HG03460 (cell line): ENCODE measurements at regions not wholly inside any gene's neighbourhood (a gene's known extent, or its start where the extent isn't known, plus 50 kb on each side); places are given as distances from the start of the nearest gene placed in this dataset.
"Not testable (repeated sequence)": the region's sequence is repeated elsewhere in the genome, so short reads cannot be mapped to it uniquely, and the experiment has no call there.

Experiments used
- ATAC-seq: cut with Tn5 transposase; IDR thresholded peaks from one replicate; pipeline ENCODE4 v1.9.1; 2021; ENCODE audit not compliant: unreplicated experiment

- no peak for ATAC-seq
These were observed 259.7 kb upstream of the MSX2 start for GRCh38 chr5:174464504-174465165.

GRCh38 chr5:174471528-174471927 is 252.9 kb upstream of the MSX2 start:
- ATAC-seq = not testable (repeated sequence)

GRCh38 chr5:174472956-174473355 is 251.4 kb upstream of the MSX2 start:
- ATAC-seq = no peak

GRCh38 chr5:174476001-174476400 is 248.4 kb upstream of the MSX2 start:
- ATAC-seq = not testable (repeated sequence)

GRCh38 chr5:174479325-174479724 is 245.1 kb upstream of the MSX2 start:
- no peak for ATAC-seq

DNA sequence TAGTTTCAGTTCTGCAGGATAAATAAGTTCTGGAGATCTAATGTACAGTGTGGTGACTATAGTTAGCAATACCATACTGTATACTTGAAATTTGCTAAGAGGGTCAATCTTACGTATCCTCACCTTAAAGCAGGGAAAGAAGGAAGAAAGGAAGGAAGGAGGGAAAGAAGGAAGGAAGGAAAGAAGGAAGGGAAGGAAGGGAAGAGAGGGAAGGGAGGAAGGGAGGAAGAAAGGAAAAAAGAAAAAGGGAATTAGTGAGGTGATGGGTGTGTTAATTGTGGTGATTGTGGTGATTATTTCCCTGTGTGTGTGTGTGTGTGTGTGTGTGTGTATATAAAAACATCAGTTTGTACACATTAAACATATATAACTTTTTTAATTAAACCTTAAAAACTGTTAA is 242.6 kb upstream of the MSX2 start:
- no peak for ATAC-seq

DNA sequence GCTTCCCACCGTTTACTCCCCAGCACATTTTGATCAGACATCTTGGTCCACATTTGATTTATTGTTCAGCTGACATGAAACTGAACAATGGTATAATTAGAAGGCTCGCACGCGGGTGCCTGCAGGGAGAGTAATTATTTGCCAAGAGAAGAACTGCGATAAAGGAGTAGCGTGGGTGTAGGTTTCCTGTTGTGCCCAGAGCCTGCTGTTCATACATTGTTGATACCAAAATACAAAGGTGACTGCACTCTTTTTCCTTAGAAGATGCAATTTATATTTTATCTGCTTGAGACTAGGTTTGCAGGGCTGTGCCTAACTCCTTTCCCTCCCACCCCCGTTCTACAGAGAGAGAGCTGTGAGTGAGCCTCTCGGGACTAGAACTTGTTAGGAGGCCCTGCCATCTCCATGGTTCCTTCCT is 241.8 kb upstream of the MSX2 start:
- no peak for ATAC-seq

DNA sequence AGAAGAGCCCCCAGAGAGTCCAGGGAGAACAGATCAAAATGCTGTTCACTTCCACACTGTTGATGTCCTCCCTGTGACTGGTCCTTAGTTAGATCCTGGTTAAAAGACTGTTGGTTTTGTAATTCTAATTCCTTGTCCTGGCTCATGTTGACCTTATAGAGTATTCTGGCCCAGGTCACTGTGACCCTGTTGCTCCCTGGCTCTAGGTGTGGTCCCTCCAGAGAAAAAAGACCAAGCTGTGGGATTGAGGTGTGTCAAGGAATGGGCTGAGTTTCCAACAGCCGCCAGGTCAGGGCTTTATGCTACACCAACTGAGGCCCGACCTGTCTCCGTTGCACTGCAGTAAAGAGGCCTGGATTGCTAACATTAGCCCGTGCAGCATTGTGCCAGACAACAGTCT is 241.0 kb upstream of the MSX2 start:
- no peak for ATAC-seq

DNA sequence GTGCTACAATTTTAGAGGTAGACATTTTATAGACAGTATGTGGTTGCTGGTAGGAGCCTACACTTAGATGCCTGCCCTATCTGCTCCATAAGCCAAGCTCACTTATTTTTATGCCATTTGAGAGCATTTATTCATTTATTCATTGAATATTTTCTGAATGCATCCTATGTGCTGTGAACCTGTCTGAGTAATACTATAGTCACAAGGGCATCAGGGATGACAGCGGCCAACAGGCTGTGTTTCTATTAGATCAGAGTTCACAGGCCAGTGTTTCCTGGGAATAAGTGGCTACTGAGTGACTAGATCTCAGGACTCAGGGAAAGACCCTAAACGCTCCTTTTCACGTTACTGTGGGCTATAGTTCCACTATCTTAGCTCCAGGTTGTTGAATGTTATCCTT is 235.2 kb upstream of the MSX2 start:
- ATAC-seq = no peak

- ATAC-seq = no peak
These were observed 234.3 kb upstream of the MSX2 start for GRCh38 chr5:174489920-174490597.

DNA sequence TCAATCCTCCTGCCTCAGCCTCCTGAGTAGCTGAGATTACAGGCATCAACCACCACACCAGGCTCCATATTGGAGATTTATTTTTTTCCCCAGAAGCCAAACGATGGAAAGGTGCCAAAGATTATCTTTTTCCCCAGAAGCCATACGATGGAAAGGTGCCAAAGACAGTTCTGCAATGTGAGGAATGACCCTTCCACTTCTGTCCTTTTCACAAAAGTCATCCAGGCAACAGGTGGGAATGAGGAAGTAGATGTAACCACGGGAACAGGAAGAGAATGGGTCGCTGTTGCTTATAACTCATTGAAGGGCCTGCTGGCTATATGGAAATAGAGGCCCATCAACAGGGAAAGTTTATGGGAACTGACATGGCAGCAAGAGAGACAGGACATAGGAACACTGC is 233.7 kb upstream of the MSX2 start:
- no peak for ATAC-seq

GRCh38 chr5:174491265-174491664 is 233.1 kb upstream of the MSX2 start:
- no peak for ATAC-seq

- no peak for ATAC-seq
These were observed 232.5 kb upstream of the MSX2 start for GRCh38 chr5:174491761-174492350.

GRCh38 chr5:174493530-174493929 is 230.9 kb upstream of the MSX2 start:
- no peak for ATAC-seq

DNA sequence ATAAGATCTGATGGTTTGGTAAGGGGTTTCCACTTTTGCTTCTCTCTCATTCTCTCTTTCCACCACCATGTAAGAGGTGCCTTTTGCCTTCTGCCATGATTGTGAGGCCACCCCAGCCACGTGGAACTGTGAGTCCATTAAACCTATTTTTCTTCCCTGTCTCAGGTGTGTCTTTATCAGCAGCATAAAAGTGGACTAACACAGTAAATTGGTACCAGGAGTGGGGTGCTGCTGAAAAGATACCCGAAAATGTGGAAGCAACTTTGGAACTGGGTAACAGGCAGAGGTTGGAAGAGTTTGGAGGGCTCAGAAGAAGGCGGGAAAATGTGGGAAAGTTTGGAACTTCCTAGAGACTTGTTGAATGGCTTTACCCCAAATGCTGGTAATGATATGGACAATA is 226.4 kb upstream of the MSX2 start:
- not testable (repeated sequence) for ATAC-seq

- not testable (repeated sequence) for ATAC-seq
These were observed 225.8 kb upstream of the MSX2 start for GRCh38 chr5:174498575-174498974.

DNA sequence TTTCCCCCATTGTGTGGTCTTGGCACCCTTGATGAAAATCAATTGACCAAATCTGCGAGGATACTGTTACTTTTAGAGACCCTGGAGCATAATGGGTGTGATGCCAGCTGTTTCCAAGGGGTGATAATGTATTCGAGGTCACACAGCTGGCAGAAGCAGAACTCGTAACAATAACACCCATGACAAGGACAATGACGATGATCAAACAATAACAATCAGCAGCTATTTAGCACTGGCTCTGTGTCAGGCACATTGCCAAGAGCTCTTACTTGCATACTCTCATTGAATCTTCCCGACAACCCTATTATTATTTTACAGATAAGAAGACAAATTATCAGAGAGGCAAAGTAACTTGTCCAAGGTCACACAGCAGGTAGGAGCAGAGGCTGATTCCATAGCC is 223.7 kb upstream of the MSX2 start:
- no peak for ATAC-seq

GRCh38 chr5:174501461-174502069 is 222.8 kb upstream of the MSX2 start:
- no peak for ATAC-seq

DNA sequence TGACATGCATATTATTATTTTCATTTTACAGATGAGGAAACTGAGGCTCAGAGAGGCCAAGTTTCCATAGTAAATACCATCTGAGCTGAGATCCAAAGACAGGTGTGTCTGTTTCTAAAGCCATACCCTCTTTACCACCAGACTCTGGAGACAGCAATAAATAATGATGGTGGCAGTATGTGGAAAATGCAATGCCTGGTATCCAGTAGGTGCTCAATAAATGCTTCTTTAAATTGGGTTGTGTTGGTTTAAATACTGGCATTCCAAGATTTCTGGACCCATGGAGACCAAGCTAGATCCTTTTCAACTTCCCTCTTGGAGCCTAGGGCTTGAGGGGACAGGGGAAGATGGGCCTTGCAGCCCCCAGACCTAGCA is 221.3 kb upstream of the MSX2 start:
- no peak for ATAC-seq

GRCh38 chr5:174503461-174504265 is 220.7 kb upstream of the MSX2 start:
- ATAC-seq = no peak

- ATAC-seq = no peak
These were observed 220.1 kb upstream of the MSX2 start for GRCh38 chr5:174504266-174504726.
